ENCODE measurements at regions not wholly inside any gene's neighbourhood (a gene's known extent, or its start where the extent isn't known, plus 50 kb on each side); places are given as distances from the start of the nearest gene placed in this dataset.

- TF ChIP-seq, protein P1, sequence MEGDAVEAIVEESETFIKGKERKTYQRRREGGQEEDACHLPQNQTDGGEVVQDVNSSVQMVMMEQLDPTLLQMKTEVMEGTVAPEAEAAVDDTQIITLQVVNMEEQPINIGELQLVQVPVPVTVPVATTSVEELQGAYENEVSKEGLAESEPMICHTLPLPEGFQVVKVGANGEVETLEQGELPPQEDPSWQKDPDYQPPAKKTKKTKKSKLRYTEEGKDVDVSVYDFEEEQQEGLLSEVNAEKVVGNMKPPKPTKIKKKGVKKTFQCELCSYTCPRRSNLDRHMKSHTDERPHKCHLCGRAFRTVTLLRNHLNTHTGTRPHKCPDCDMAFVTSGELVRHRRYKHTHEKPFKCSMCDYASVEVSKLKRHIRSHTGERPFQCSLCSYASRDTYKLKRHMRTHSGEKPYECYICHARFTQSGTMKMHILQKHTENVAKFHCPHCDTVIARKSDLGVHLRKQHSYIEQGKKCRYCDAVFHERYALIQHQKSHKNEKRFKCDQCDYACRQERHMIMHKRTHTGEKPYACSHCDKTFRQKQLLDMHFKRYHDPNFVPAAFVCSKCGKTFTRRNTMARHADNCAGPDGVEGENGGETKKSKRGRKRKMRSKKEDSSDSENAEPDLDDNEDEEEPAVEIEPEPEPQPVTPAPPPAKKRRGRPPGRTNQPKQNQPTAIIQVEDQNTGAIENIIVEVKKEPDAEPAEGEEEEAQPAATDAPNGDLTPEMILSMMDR (IDR thresholded peaks at IDR 0.05) = no peak
- no peak for TF ChIP-seq EP300 (IDR thresholded peaks at IDR 0.05)
- no peak for TF ChIP-seq POLR2A (IDR thresholded peaks at IDR 0.05; ENCODE audit: low read depth)
- no peak for TF ChIP-seq POLR2AphosphoS5 (IDR thresholded peaks at IDR 0.05)
Measured at GRCh38 chr9:13590996-13591395, 311.5 kb upstream of the MPDZ start.

Measured in esophagus muscularis mucosa (tissue), 4 donors.